B cell (primary cell): ENCODE measurements at regions not wholly inside any gene's neighbourhood (a gene's known extent, or its start where the extent isn't known, plus 50 kb on each side); places are given as distances from the start of the nearest gene placed in this dataset.

Source experiments
- ATAC-seq: fragments of 200-7000 bp; cut with Tn5 transposase; one replicate; pipeline ENCODE4 v1.10.0; 2021; ENCODE audit warnings: low read depth, mild to moderate bottlenecking, moderate number of reproducible peaks, moderate library complexity
- CTCF ChIA-PET: fragments of 350-600 bp; sonication (Branson Sonifier 250); formaldehyde crosslinking; loops from one replicate; lab custom pipeline; 2021; ENCODE audit warnings: antibody characterized with exemption, inconsistent platforms; lab: Charles Lee
- POLR2A ChIA-PET: fragments of 350-600 bp; sonication (Branson Sonifier 250); formaldehyde crosslinking; loops from one replicate; lab custom pipeline; 2021; ENCODE audit warnings: antibody characterized with exemption; lab: Charles Lee
- DNase-seq: peaks from one replicate; pipeline ENCODE4 v3.0.0; 2013
- H2AFZ ChIP-seq: 2 replicates; pipeline ENCODE4 v1.6.1; 2012; ENCODE audit warnings: mild to moderate bottlenecking, low read depth, low read length; ENCODE audit not compliant: insufficient read depth, poor library complexity, severe bottlenecking
- H3K27ac ChIP-seq, 2 donors: 1 replicate in 1 of 2; 2 replicates in 1 of 2; pipeline ENCODE4 v1.5.1; 2012 to 2013; ENCODE audit warnings: low read length in 2 of 2, mild to moderate bottlenecking in 2 of 2, moderate library complexity in 1 of 2
- H3K27me3 ChIP-seq, 4 experiments: fragments of 200-600 bp in 1 of 4; sonication (generic) in 1 of 4; replicated peaks in 1 of 4; 1 replicate in 2 of 4; 2 replicates in 2 of 4; pipeline versions ENCODE4 v1.6.1 to v1.7.0; 2013 to 2016; ENCODE audit warnings: low read length in 3 of 4, mild to moderate bottlenecking in 2 of 4, mixed read lengths in 1 of 4, moderate library complexity in 1 of 4; ENCODE audit not compliant: insufficient read depth in 4 of 4, control insufficient read depth in 3 of 4; ENCODE audit errors: control extremely low read depth in 1 of 4
- H3K36me3 ChIP-seq, 2 experiments: replicated peaks in 1 of 2; 1 replicate in 1 of 2; 2 replicates in 1 of 2; pipeline versions ENCODE4 v1.6.1 to v1.7.1; 2013; ENCODE audit warnings: low read length in 1 of 2; ENCODE audit not compliant: insufficient read depth in 2 of 2, control insufficient read depth in 1 of 2; ENCODE audit errors: control extremely low read depth in 1 of 2, extremely low read depth in 1 of 2
- H3K4me1 ChIP-seq, 2 donors: fragments of 200-600 bp in 1 of 2; sonication (generic) in 1 of 2; 1 replicate in 1 of 2; 2 replicates in 1 of 2; pipeline versions ENCODE4 v1.5.1 to v1.6.1; 2013 to 2017; ENCODE audit warnings: low read length in 2 of 2; ENCODE audit not compliant: control insufficient read depth in 2 of 2, insufficient read depth in 2 of 2
- H3K4me2 ChIP-seq: replicated peaks from 2 replicates; pipeline ENCODE3; 2012; ENCODE audit warnings: mild to moderate bottlenecking, low read depth, low read length; ENCODE audit not compliant: poor library complexity, severe bottlenecking
- H3K4me3 ChIP-seq, 5 experiments: fragments of 200-600 bp in 1 of 5; sonication (generic) in 1 of 5; 1 replicate in 3 of 5; 2 replicates in 2 of 5; pipeline versions ENCODE4 v1.5.1 to v1.7.0; 2011 to 2016; ENCODE audit warnings: low read length in 4 of 5, mild to moderate bottlenecking in 4 of 5, low read depth in 2 of 5, control low read depth in 1 of 5, moderate library complexity in 1 of 5; ENCODE audit not compliant: insufficient read depth in 1 of 5; ENCODE audit errors: control extremely low read depth in 1 of 5, extremely low read depth in 1 of 5
- H3K79me2 ChIP-seq: fragments of 200-600 bp; sonication (generic); one replicate; pipeline ENCODE4 v1.6.0; 2016; ENCODE audit warnings: low read length; ENCODE audit not compliant: control insufficient read depth, insufficient read depth
- H3K9ac ChIP-seq: fragments of 200-600 bp; sonication (generic); 2 replicates; pipeline ENCODE4 v1.6.1; 2017; ENCODE audit warnings: mild to moderate bottlenecking, low read length, moderate library complexity
- H3K9me3 ChIP-seq, 3 donors: one replicate each; pipeline versions ENCODE4 v1.6.1 to v1.7.1; 2013; ENCODE audit warnings: low read length in 2 of 3; ENCODE audit not compliant: control insufficient read depth in 2 of 3, insufficient read depth in 1 of 3; ENCODE audit errors: control extremely low read depth in 1 of 3
- H4K20me1 ChIP-seq: 2 replicates; pipeline ENCODE4 v1.6.0; 2012; ENCODE audit warnings: mild to moderate bottlenecking, low read length; ENCODE audit not compliant: insufficient read depth, control insufficient read depth, poor library complexity, severe bottlenecking
- H3K27ac Mint-ChIP-seq: one replicate; pipeline ENCODE4 v1.8.0; 2021; ENCODE audit warnings: mixed read lengths
- H3K27me3 Mint-ChIP-seq: one replicate; pipeline ENCODE4 v1.8.0; 2021; ENCODE audit warnings: mixed read lengths
- H3K4me1 Mint-ChIP-seq: one replicate; pipeline ENCODE4 v1.8.0; 2021; ENCODE audit warnings: mixed read lengths
- H3K4me3 Mint-ChIP-seq: one replicate; pipeline ENCODE4 v1.8.0; 2021; ENCODE audit warnings: mixed read lengths
- H3K9me3 Mint-ChIP-seq: one replicate; pipeline ENCODE4 v1.8.0; 2022; ENCODE audit warnings: mixed read lengths; ENCODE audit not compliant: insufficient read depth
- CTCF ChIP-seq: fragments of 200-600 bp; IDR thresholded peaks from one replicate; pipeline ENCODE4 v1.8.0; 2022; ENCODE audit warnings: antibody characterized with exemption, mild to moderate bottlenecking
- EZH2 ChIP-seq: IDR thresholded peaks from 2 replicates; pipeline ENCODE4 v1.6.1; 2012; ENCODE audit warnings: borderline replicate concordance, low read depth, mild to moderate bottlenecking, moderate library complexity, low read length; ENCODE audit not compliant: insufficient read depth, poor library complexity, severe bottlenecking
- WGBS: methylation state at CpG from one replicate; pipeline ENCODE4 v1.1.5; 2013; ENCODE audit warnings: missing lambda C conversion rate; ENCODE audit not compliant: insufficient coverage; 5-methylcytosine and 5-hydroxymethylcytosine counted together
- intact Hi-C: fragments of 100-400 bp; cut with micrococcal nuclease; formaldehyde crosslinking; loops from one replicate; pipeline ENCODE4 v1.10.0; 2022

- DNase-seq = peak; percentile 41
- H3K9me3 ChIP-seq = no peaks in the 10 kb centered on the region
- ChIA-PET CTCF (no interaction called here), POLR2A (no interaction called here)
- H2AFZ ChIP-seq = peak overlapping the region; percentile 41
- no peak overlapping the region for H3K4me3 ChIP-seq
- Mint-ChIP-seq H3K9me3 (no peaks in the 10 kb centered on the region), H3K4me1 (peaks cover 19% of the 10 kb centered on the region), H3K27ac (no peak overlapping the region), H3K27me3 (no peaks in the 10 kb centered on the region), H3K4me3 (peak overlapping the region; percentile 15)
- no peaks in the 10 kb centered on the region for H3K79me2 ChIP-seq
- no peaks in the 10 kb centered on the region for H4K20me1 ChIP-seq
- H3K4me2 ChIP-seq = peak overlapping the region; percentile 37
- H3K4me1 ChIP-seq = peaks cover 0 to 6% of the 10 kb centered on the region in 2 donors
- H3K27ac ChIP-seq = no peak overlapping the region
- TF ChIP-seq EZH2 (no peak), CTCF (no peak)
- intact Hi-C loops = no loop called here
- H3K36me3 ChIP-seq = no peaks in the 10 kb centered on the region
- peak; percentile 75 for ATAC-seq
- no peak overlapping the region for H3K9ac ChIP-seq
- H3K27me3 ChIP-seq = no peaks in the 10 kb centered on the region
- WGBS = no CpG with 5 or more reads among the region's 6 CpGs
These were observed 431.8 kb upstream of the CCDC54 start for GRCh38 chr3:106945435-106945834.

GRCh38 chr3:106946866-106947265 lies 430.4 kb upstream of the CCDC54 start:
- Mint-ChIP-seq H3K4me3 (no peak overlapping the region), H3K27me3 (no peaks in the 10 kb centered on the region), H3K9me3 (no peaks in the 10 kb centered on the region), H3K4me1 (peaks cover 19% of the 10 kb centered on the region), H3K27ac (no peak overlapping the region)
- ATAC-seq (no peak), DNase-seq (no peak)
- peaks cover 0 to 6% of the 10 kb centered on the region in 2 donors for H3K4me1 ChIP-seq
- H3K36me3 ChIP-seq = no peaks in the 10 kb centered on the region
- no peaks in the 10 kb centered on the region for H4K20me1 ChIP-seq
- H3K4me3 ChIP-seq = no peak overlapping the region
- H3K27me3 ChIP-seq = no peaks in the 10 kb centered on the region
- H3K4me2 ChIP-seq = no peak overlapping the region
- TF ChIP-seq EZH2 = no peak
- no peak for TF ChIP-seq CTCF
- no peaks in the 10 kb centered on the region for H3K9me3 ChIP-seq
- no CpG with 5 or more reads among the region's 3 CpGs for WGBS
- H3K9ac ChIP-seq = no peak overlapping the region
- POLR2A ChIA-PET = interaction anchor here (0.7 kb wide), 1 partner anchor 54 kb away, joined by 3 read pairs; no protein-coding TSS in a partner anchor
- intact Hi-C loops = no loop called here
- no peak overlapping the region for H3K27ac ChIP-seq
- CTCF ChIA-PET = no interaction called here
- no peak overlapping the region for H2AFZ ChIP-seq
- no peaks in the 10 kb centered on the region for H3K79me2 ChIP-seq
